GM18873 (cell line): ENCODE measurements at regions not wholly inside any gene's neighbourhood (a gene's known extent, or its start where the extent isn't known, plus 50 kb on each side); places are given as distances from the start of the nearest gene placed in this dataset.
"Not testable (repeated sequence)": the region's sequence is repeated elsewhere in the genome, so short reads cannot be mapped to it uniquely, and the experiment has no call there.

Experiments used
- ATAC-seq: cut with Tn5 transposase; IDR thresholded peaks from one replicate; pipeline ENCODE4 v1.9.1; 2021; ENCODE audit warnings: mild to moderate bottlenecking, moderate library complexity, moderate number of reproducible peaks; ENCODE audit not compliant: unreplicated experiment, low FRiP score

DNA sequence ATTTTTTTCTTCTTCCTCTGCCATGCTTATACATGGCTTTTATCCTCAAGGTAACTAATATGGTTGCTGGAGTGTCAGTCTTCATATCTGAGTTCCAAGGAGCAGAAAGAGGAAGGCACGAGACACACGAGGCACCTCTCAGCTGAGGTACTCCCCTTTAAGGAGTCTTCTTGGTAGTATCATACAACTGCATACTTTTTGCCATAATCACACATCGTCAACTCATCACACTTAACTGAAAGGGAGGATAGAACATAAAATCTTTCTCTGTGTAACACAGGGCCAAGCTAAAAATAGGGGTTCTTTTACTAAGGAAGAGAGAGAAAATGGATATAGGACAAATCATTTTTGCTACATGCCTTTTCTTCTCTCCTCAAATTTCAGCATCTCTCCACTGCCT lies 104.2 kb downstream of the OXSM start:
- ATAC-seq = no peak

DNA sequence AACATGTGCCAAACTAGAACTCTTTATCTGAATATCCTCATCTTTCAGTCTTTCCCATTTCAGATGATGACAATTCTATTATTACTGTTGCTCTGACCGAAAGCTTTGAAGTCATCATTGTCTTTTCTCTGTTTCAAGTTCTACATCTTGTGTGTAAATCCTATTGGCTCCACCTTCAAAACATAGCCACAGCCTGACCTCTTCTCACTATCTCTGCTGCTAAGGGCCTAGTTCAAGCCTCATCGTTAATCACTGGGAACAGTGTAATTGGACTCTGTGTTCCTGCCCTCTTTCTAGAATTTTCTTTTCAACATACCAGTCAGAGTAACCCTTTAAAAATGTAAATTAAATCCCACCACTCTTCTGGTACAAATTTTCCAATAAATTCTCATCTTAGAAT lies 105.1 kb downstream of the OXSM start:
- ATAC-seq = no peak

DNA sequence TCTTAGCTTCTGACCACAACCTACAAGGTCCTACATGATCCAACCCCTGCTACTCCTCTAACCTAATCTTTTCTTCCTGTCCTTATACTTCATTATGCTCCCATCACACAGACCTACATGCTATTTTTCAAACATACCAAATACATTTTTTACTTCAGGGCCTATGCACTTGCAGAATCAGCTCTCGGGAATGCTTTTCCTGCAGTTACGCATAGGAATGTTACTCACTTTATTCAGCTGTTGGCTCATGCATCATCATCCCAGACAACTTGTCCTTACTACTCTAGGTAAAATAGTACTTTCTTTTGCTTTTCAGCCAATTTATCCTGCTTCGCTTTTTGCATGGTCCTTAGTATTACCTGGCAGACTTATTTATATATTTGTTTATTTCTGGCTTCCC lies 105.6 kb downstream of the OXSM start:
- ATAC-seq = no peak

DNA sequence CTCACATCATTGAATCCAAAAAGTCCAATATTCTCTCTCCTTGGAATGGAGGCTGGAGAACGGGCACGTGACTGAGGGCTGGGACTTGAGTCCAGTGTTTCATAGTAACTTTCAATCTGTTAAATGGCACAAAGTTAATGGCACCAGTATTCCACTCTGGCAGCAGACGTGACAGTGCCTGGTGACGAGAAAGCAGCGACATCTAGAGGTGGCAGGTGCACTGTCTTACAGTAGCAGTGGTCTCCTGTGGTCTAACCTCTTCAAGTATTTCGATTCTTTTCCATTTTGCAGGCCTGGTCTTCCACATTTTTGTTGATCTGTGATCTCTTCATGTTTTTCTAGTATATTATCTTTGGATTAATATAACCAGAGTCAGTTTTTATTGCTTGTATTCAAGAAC lies 107.1 kb downstream of the OXSM start:
- peak; percentile 75 for ATAC-seq

GRCh38 chr3:25899352-25900101 lies 109.6 kb downstream of the OXSM start:
- no peak for ATAC-seq

- ATAC-seq = no peak
Observed at GRCh38 chr3:25900161-25900560, 110.3 kb downstream of the OXSM start.

DNA sequence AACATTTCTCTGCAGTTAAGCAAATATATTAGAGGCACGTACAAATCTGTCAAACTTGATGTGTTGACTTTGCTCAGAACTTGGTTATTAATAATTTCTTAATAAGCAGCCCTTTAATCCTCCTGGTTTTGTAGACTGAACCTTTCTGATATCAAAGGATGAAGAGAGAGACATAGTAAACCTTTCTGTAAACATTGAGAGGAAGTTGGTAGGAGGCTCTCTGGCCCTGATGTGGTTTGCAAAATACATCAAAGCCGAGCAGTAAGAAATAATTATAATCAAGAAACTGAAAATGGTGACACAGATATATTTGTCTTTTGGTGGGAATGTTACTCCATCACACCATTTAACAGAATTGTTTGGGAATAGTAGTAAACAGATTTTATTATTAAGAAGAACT lies 111.9 kb downstream of the OXSM start:
- ATAC-seq = no peak

- no peak for ATAC-seq
Observed at GRCh38 chr3:25902586-25902985, 112.7 kb downstream of the OXSM start.

DNA sequence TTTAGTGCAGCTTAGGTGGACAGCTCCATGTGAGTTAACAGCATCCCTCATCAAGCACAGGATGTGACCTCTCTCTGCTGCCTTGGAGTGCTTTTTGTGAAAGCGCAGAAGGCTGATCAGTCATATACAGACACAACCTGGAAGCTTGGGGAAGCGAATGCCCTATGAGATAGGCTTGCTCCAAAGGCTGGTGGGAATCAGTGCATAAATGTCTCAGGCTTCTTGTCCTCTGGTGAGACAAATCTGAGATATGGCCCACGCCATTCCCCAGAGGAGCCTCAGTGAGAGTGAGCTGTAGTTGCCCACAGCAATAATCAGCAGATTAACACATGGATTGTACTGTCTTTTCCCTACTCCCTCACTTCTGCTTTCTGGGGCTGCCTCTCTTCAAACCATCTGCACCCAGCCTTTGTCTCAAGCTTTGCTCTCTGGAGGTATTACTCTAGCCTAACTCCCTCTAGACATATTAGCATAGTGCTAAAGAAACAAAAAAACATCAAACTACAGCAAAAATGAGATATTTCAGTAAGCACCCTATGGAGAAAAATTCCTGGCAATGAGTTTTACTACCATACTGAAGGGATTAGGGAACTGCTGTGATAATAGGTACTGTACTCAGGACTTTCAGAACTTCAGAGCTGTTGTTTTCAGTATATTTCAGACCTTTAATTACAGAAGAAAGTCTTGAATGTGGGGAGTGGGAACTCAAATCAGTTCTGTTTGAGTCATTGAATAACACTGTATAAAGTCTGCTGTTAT lies 113.7 kb downstream of the OXSM start:
- ATAC-seq = no peak

- no peak for ATAC-seq
Observed at GRCh38 chr3:25904206-25904605, 114.3 kb downstream of the OXSM start.

GRCh38 chr3:25906132-25906906 lies 116.4 kb downstream of the OXSM start:
- ATAC-seq = no peak

DNA sequence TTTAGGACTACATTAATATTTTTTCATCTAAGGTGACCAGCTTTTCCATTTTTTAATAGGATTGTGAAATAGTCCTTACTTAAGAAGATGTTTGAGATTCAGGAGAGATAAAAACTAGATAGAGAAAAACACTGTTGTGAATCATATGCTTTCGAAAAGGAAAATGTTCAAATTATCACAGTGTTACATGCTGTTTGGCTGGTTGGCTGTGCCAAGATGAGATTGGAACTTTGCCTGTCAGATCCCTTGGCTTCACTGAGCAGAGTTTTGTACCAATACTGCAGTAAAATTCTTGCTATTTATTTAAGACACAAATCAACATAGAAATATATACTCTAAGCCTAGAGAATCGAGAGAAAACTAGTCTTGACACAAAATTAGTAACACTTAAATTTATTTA lies 117.2 kb downstream of the OXSM start:
- ATAC-seq = no peak

DNA sequence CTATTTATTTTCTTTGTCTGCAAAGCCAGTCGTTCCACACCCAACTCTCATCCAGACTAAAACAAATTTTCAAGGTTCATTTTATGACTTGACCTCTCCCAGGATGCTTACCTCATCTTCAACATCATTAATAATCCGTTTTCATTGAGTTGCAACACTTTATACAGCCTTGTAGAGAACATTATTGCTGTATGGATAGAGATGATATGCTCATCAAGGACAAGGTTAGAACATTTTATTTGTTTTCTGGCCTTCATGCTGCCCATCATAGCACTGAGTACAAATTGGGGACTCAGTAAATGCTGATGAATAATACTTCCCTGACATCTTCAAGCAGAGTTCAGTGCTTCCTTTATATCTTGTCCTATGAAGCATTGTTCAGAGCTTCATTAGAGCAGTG lies 120.2 kb downstream of the OXSM start:
- no peak for ATAC-seq

- no peak for ATAC-seq
Observed at GRCh38 chr3:25910997-25911396, 121.1 kb downstream of the OXSM start.

DNA sequence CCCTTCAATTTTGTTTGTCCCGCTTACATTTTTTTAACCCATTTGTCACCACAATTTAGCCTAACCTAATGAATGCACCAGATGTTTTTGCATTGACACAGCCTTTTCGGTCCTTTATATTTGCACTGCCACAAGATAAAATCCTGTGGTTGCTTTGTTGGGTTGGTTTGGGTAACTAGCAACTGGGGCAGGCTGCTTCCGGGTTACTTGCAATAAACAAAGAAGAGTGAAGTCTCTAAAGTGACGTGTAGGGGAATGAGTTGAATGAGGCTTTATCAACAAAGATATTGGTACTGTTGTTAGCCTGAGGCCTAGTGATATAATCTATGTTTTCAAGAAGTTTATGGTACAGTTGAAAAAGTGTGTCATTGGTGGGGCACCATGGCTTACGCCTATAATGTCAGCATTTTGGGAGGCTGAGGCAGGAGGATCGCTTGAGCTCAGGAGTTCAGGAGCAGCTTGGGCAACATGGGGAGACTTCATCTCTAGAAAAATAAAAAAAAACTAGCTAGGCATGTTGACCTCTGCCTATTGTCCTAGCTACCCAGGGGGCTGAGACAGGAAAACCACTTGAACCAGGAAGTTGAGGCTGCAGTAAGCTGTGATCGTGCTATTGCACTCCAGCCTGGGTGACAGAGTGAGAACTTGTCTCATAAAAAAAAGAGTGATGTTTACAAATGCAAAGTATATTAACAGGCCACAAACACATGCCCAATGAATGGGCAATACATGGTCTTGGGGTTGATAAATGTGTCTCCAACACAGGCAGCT lies 121.8 kb downstream of the OXSM start:
- no peak for ATAC-seq

- no peak for ATAC-seq
Observed at GRCh38 chr3:25913179-25913578, 123.3 kb downstream of the OXSM start.

GRCh38 chr3:25915673-25916072 lies 125.8 kb downstream of the OXSM start:
- ATAC-seq = no peak

- ATAC-seq = no peak
Observed at GRCh38 chr3:25916321-25916720, 126.4 kb downstream of the OXSM start.

DNA sequence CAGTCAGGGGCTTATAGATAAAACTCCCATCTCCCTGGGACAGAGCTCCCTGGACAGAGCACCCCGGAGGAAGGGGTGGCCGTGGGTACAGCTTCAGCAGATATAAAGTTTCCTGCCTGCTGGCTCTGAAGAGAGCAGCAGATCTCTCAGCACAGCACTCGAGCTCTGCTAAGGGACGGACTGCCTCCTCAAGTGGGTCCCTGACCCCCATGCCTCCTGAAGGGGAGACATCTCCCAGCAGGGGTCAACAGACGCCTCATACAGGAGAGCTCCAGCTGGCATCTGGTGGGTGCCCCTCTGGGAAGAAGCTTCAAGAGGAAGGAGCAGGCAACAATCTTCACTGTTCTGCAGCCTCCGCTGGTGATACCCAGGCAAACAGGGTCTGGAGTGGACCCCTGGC lies 142.1 kb downstream of the OXSM start:
- not testable (repeated sequence) for ATAC-seq

DNA sequence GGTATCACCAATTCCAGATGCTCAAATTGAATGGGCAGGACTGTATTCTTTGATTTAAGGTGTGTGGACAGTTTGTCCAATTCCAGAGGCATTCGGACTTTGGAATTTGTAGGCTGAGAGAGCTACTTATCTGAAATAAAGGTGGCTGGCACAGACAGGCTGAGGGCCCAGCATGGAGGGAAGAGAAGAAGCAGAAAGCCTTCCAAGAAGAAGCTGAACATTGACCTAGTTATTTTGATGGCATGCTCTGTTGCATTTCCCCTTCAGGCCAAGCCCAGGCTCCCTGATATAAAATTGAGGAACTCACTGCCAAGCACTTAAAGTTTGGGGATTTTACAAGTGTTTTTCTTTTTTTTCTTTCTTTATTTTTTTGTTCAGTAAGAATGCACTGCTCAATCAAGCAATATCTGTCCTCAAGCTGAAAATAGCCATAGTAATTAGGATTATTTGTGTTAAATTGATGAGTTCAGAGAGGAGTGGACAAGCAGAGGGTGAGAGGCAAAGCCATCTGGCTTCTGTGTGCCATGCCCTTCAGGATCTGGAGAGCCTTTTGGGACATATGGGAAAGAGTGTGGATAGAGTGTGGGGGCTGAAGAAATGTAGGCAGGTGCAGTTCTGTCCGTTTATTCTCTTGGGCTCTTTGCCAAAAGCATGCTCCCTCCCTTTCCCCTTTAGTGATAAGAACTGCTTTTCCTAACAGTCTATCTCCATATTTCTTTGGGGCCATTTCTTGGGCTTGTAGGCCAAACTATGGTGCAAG lies 148.9 kb downstream of the OXSM start:
- ATAC-seq = no peak
